HEK293 (cell line): ENCODE measurements at regions not wholly inside any gene's neighbourhood (a gene's known extent, or its start where the extent isn't known, plus 50 kb on each side); places are given as distances from the start of the nearest gene placed in this dataset.
A peak's percentile ranks its signal among the peaks of the same experiment; 100 is the strongest.

Source experiments
- CTCF ChIA-PET: fragments of 350-600 bp; formaldehyde crosslinking; extraction: SDS; loops from one replicate; lab custom pipeline; 2021; ENCODE audit warnings: antibody characterized with exemption; lab: Yijun Ruan, JAX
- POLR2A ChIA-PET: fragments of 300-600 bp; formaldehyde crosslinking; extraction: SDS; loops from one replicate; lab custom pipeline; 2020; ENCODE audit warnings: antibody characterized with exemption, inconsistent platforms; lab: Yijun Ruan, JAX
- H3K27ac ChIP-seq: fragments of 200-500 bp; sonication (Bioruptor generic); 2 replicates; pipeline ENCODE4 v1.5.1; 2014; ENCODE audit warnings: low read depth, low read length, control low read depth, inconsistent platforms; ENCODE audit errors: extremely low read depth
- H3K36me3 ChIP-seq, 2 experiments: fragments of 200-500 bp in 1 of 2; sonication (Bioruptor generic) in 1 of 2; 1 replicate in 1 of 2; 2 replicates in 1 of 2; pipeline ENCODE4 v1.5.1; 2014 to 2017; ENCODE audit warnings: inconsistent platforms in 2 of 2, low read length in 2 of 2; ENCODE audit not compliant: control insufficient read depth in 2 of 2, insufficient read depth in 1 of 2
- H3K4me1 ChIP-seq: fragments of 200-500 bp; sonication (Bioruptor generic); 2 replicates; pipeline ENCODE4 v1.5.1; 2014; ENCODE audit warnings: mild to moderate bottlenecking, low read length, inconsistent platforms; ENCODE audit not compliant: control insufficient read depth, insufficient read depth
- H3K4me3 ChIP-seq: 2 replicates; pipeline ENCODE4 v1.5.1; 2011; ENCODE audit warnings: low read depth, mild to moderate bottlenecking, control low read depth, low read length, moderate library complexity
- H3K9me3 ChIP-seq: fragments of 200-500 bp; sonication (Bioruptor generic); 2 replicates; pipeline ENCODE4 v1.5.1; 2014; ENCODE audit warnings: low read depth, low read length, inconsistent platforms; ENCODE audit not compliant: control insufficient read depth, insufficient read depth
- EGR2 ChIP-seq: fragments of 450-650 bp; formaldehyde crosslinking; IDR thresholded peaks from 2 replicates; pipeline ENCODE4 v1.5.1; 2016; ENCODE audit warnings: low read depth, missing biosample characterization, missing genetic modification characterization
- KLF16 ChIP-seq: fragments of 450-650 bp; formaldehyde crosslinking; IDR thresholded peaks from 2 replicates; pipeline ENCODE4 v1.5.1; 2017; ENCODE audit warnings: missing biosample characterization, missing genetic modification characterization
- KLF9 ChIP-seq: fragments of 450-650 bp; formaldehyde crosslinking; IDR thresholded peaks from 2 replicates; pipeline ENCODE4 v1.5.1; 2016; ENCODE audit warnings: missing biosample characterization, missing genetic modification characterization, low read depth
- OVOL3 ChIP-seq: fragments of 450-650 bp; formaldehyde crosslinking; IDR thresholded peaks from 2 replicates; pipeline ENCODE4 v1.5.1; 2016; ENCODE audit warnings: missing biosample characterization, missing genetic modification characterization
- PATZ1 ChIP-seq: fragments of 450-650 bp; formaldehyde crosslinking; IDR thresholded peaks from 2 replicates; pipeline ENCODE4 v1.5.1; 2016; ENCODE audit warnings: missing biosample characterization, missing genetic modification characterization
- PBX3 ChIP-seq: sonication (generic); formaldehyde crosslinking; IDR thresholded peaks from 2 replicates; pipeline ENCODE4 v1.8.1; 2022; ENCODE audit warnings: mild to moderate bottlenecking, moderate library complexity, missing genetic modification reagents
- RBAK ChIP-seq: fragments of 450-650 bp; formaldehyde crosslinking; IDR thresholded peaks from 2 replicates; pipeline ENCODE4 v1.5.1; 2016; ENCODE audit warnings: missing biosample characterization, missing genetic modification characterization
- SP2 ChIP-seq: fragments of 450-650 bp; formaldehyde crosslinking; IDR thresholded peaks from 2 replicates; pipeline ENCODE4 v1.5.1; 2016; ENCODE audit warnings: missing biosample characterization, missing genetic modification characterization
- SP3 ChIP-seq: fragments of 450-650 bp; formaldehyde crosslinking; IDR thresholded peaks from 2 replicates; pipeline ENCODE4 v1.5.1; 2016; ENCODE audit warnings: missing biosample characterization, missing genetic modification characterization
- TCF7L2 ChIP-seq: IDR thresholded peaks from 2 replicates; pipeline ENCODE4 v1.6.1; 2011; ENCODE audit warnings: low read depth, mild to moderate bottlenecking, inconsistent platforms, low read length, moderate library complexity, borderline replicate concordance
- ZBTB11 ChIP-seq: fragments of 450-650 bp; formaldehyde crosslinking; conservative IDR thresholded peaks from 2 replicates; pipeline ENCODE4 v1.5.1; 2016; ENCODE audit warnings: low read depth, missing biosample characterization, missing genetic modification characterization
- ZNF138 ChIP-seq: fragments of 450-650 bp; formaldehyde crosslinking; IDR thresholded peaks from 2 replicates; pipeline ENCODE4 v1.5.1; 2016; ENCODE audit warnings: missing biosample characterization, missing genetic modification characterization, borderline replicate concordance
- ZNF366 ChIP-seq: fragments of 450-650 bp; formaldehyde crosslinking; conservative IDR thresholded peaks from 2 replicates; pipeline ENCODE4 v1.5.1; 2016; ENCODE audit warnings: missing biosample characterization, missing genetic modification characterization
- ZNF391 ChIP-seq: fragments of 450-650 bp; formaldehyde crosslinking; IDR thresholded peaks from 2 replicates; pipeline ENCODE4 v1.5.1; 2016; ENCODE audit warnings: low read depth, missing biosample characterization, missing genetic modification characterization, borderline replicate concordance
- ZNF426 ChIP-seq: fragments of 450-650 bp; formaldehyde crosslinking; IDR thresholded peaks from 2 replicates; pipeline ENCODE4 v1.5.1; 2017; ENCODE audit warnings: missing biosample characterization, missing genetic modification characterization, mild to moderate bottlenecking, inconsistent platforms, moderate library complexity
- ZNF433 ChIP-seq: fragments of 450-650 bp; formaldehyde crosslinking; IDR thresholded peaks from 2 replicates; pipeline ENCODE4 v1.5.1; 2016; ENCODE audit warnings: missing biosample characterization, missing genetic modification characterization, low read depth
- ZNF580 ChIP-seq: fragments of 450-650 bp; formaldehyde crosslinking; IDR thresholded peaks from 2 replicates; pipeline ENCODE4 v1.5.1; 2016; ENCODE audit warnings: missing biosample characterization, missing genetic modification characterization
- ZNF654 ChIP-seq: fragments of 450-650 bp; formaldehyde crosslinking; IDR thresholded peaks from 2 replicates; pipeline ENCODE4 v1.5.1; 2016; ENCODE audit warnings: low read depth, missing biosample characterization, missing genetic modification characterization
- ZNF660 ChIP-seq: fragments of 450-650 bp; IDR thresholded peaks from 2 replicates; pipeline ENCODE4 v1.5.1; 2018; ENCODE audit warnings: missing biosample characterization, mild to moderate bottlenecking, missing genetic modification characterization
- ZNF670 ChIP-seq: fragments of 450-650 bp; formaldehyde crosslinking; IDR thresholded peaks from 2 replicates; pipeline ENCODE4 v1.5.1; 2016; ENCODE audit warnings: missing biosample characterization, missing genetic modification characterization, low read depth
- ZNF707 ChIP-seq: fragments of 450-650 bp; formaldehyde crosslinking; IDR thresholded peaks from 2 replicates; pipeline ENCODE4 v1.5.1; 2016; ENCODE audit warnings: missing biosample characterization, missing genetic modification characterization
- TF ChIP-seq, protein P1 (sequence below): fragments of 450-650 bp; formaldehyde crosslinking; IDR thresholded peaks from 2 replicates; pipeline ENCODE4 v1.5.1; 2016; ENCODE audit warnings: missing biosample characterization, missing genetic modification characterization

DNA sequence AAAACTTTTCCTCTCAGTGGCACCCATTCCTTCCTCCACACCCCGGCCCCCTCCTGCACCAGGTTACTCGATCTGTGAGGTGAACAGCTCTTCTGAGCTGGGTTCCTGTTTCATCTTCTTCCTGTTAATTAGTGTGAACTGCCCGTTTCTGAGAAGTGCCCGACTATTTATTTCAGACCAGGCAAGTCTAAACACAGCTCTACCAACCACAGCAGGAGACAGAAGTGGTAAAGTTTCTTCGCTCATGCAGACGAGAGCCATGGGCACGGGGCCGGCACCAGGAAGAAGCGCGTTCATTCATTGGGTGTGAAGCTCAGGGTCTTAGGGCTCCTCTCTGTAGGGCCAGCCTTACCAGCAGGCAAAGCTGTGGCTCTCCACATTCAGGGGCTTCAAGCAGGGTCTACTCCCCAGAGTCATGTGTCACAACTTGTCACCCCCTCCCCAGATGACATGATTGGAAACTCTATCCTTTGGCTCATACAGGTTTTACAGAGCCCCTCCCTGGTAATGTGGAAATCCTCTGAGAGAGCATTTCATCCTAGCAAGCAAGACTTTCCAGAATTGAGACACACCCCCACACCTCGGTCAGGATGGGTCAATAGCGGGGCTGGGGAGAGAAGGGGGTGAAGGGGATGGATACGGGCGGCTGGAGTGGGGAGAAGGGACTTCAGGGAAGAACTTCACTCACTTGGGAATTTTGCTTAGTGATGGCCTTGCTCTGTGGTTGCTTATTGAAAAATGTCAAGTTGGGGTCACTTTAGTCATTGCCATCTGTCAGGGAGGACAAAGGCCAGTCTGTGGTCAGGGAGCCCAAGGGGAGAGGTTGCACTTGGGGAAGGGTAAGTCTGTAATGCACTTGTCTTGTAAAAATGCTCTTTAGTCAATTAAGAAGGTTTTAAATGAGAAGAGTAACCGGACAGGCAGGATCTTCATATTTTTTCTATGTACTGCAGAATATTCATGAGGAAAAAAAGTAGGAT is 121.6 kb upstream of the TRIM2 start:
- no peaks in the 10 kb centered on the region for H3K9me3 ChIP-seq
- H3K27ac ChIP-seq: no peak overlapping the region
- no peaks in the 10 kb centered on the region for H3K36me3 ChIP-seq
- POLR2A ChIA-PET: interaction anchor here (1.4 kb wide), 1 partner anchor 45 kb away, joined by 5 read pairs; no protein-coding TSS in a partner anchor
- H3K4me3 ChIP-seq: no peak overlapping the region
- TF ChIP-seq PATZ1 (tag by site-specific recombination) (no peak), TCF7L2 (no peak)
- no peaks in the 10 kb centered on the region for H3K4me1 ChIP-seq
- CTCF ChIA-PET: interaction anchor here (0.6 to 5.3 kb wide), 17 partner anchors 14 to 668 kb away, joined by 3 to 101 read pairs (median 3); no protein-coding TSS in a partner anchor

- H3K4me1 ChIP-seq: no peaks in the 10 kb centered on the region
- no peaks in the 10 kb centered on the region for H3K9me3 ChIP-seq
- H3K4me3 ChIP-seq: no peak overlapping the region
- ChIA-PET CTCF (interaction anchor here (0.6 to 5.3 kb wide), 24 partner anchors 13 to 667 kb away, joined by 3 to 101 read pairs (median 4); no protein-coding TSS in a partner anchor), POLR2A (interaction anchor here (1.4 kb wide), 1 partner anchor 44 kb away, joined by 5 read pairs; no protein-coding TSS in a partner anchor)
- no peaks in the 10 kb centered on the region for H3K36me3 ChIP-seq
- H3K27ac ChIP-seq: no peak overlapping the region
- TF ChIP-seq ZNF426 (no peak), ZNF707 (tag by site-specific recombination) (no peak), PBX3 (CRISPR knock-in tag) (no peak), ZNF670 (tag by site-specific recombination) (no peak), ZNF366 (tag by site-specific recombination) (no peak), ZBTB11 (tag by site-specific recombination) (no peak), RBAK (tag by site-specific recombination) (no peak), EGR2 (tag by site-specific recombination) (no peak), SP2 (no peak), ZNF580 (tag by site-specific recombination) (no peak), ZNF433 (tag by site-specific recombination) (no peak), KLF16 (tag by site-specific recombination) (no peak), OVOL3 (tag by site-specific recombination) (no peak), KLF9 (tag by site-specific recombination) (no peak), ZNF391 (tag by site-specific recombination) (no peak), ZNF660 (tag by site-specific recombination) (no peak), ZNF138 (tag by site-specific recombination) (no peak), SP3 (tag by site-specific recombination) (no peak), ZNF654 (tag by site-specific recombination) (peak; percentile 77)
- TF ChIP-seq, protein P1, sequence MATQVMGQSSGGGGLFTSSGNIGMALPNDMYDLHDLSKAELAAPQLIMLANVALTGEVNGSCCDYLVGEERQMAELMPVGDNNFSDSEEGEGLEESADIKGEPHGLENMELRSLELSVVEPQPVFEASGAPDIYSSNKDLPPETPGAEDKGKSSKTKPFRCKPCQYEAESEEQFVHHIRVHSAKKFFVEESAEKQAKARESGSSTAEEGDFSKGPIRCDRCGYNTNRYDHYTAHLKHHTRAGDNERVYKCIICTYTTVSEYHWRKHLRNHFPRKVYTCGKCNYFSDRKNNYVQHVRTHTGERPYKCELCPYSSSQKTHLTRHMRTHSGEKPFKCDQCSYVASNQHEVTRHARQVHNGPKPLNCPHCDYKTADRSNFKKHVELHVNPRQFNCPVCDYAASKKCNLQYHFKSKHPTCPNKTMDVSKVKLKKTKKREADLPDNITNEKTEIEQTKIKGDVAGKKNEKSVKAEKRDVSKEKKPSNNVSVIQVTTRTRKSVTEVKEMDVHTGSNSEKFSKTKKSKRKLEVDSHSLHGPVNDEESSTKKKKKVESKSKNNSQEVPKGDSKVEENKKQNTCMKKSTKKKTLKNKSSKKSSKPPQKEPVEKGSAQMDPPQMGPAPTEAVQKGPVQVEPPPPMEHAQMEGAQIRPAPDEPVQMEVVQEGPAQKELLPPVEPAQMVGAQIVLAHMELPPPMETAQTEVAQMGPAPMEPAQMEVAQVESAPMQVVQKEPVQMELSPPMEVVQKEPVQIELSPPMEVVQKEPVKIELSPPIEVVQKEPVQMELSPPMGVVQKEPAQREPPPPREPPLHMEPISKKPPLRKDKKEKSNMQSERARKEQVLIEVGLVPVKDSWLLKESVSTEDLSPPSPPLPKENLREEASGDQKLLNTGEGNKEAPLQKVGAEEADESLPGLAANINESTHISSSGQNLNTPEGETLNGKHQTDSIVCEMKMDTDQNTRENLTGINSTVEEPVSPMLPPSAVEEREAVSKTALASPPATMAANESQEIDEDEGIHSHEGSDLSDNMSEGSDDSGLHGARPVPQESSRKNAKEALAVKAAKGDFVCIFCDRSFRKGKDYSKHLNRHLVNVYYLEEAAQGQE (tag by site-specific recombination): no peak
Measured at GRCh38 chr4:153083447-153083947, 120.7 kb upstream of the TRIM2 start.
